ENCODE measurements at regions not wholly inside any gene's neighbourhood (a gene's known extent, or its start where the extent isn't known, plus 50 kb on each side); places are given as distances from the start of the nearest gene placed in this dataset.

DNA sequence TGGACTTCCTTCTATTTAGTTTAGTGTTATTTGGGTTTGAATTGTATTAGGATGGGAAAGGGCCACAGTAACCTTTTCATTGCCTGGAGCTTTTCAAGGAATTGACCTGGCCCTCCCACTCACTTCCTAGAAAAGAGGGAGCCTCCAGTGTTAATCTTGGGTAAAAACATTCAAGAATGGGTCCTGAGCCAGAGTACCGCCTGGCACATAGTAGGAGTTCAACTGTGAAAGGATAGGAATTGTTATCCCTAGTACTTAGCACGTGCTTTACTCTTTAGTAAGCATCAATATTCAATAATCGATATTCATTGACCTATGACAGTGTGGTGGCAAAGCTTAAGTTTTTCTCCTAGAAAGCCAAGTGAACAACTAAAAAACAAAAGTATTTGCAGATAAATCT lies 179.9 kb downstream of the IRS1 start:
- DNase-seq: no peak

DNA sequence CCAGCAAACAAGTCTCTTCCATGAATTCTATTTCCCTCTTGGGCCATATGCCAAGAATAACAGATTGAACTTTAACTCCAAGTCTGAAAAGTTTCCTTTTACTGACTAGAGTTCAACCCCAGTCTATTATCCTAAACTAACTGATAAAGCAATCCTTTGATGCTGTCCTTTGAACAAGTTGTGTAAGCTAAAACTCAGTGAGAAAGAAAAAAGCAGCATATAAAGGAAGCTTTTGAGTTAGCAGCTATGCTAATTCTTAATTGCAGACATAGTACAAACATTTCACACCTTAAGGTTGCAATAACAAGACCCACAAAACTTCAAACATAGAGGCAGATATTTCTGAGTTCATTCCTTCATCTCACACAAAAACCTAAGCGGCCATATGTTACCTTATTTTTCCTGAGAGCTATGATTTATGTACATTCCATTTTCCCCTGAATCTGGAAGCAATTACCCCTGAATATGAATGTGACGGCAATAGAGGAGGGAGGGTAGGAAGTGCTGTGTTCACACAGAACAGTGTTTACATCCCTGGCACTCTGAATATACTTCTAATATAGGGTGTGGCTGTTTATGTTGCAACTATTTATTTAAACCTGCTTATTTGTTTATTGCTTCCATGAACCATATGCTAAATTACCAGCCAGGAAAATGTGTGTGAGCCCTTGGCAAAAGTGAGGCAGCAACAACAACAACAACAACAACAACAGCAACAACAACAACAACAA lies 180.6 kb downstream of the IRS1 start:
- DNase-seq: no peak

- DNase-seq: no peak
These were observed 181.1 kb downstream of the IRS1 start for GRCh38 chr2:226618544-226618874.

GRCh38 chr2:226615891-226616290 lies 183.7 kb downstream of the IRS1 start:
- DNase-seq: no peak

DNA sequence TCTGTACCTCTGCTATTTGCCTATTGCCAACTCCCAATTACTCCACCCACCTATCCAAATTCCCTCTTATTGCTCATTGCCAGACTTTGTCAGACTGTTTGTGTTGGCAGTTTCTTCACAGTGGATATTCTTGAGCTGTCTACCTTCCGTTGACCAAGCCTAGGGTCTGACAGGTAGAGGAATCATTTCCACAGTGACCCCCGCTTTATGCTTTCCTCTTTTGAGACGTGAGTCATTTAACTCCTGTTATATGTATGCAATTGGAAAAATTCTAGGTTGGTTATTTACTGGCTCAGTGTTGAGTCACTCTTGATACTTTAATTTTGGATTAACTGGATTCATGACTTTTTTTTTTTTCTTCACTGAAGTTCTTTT lies 187.7 kb downstream of the IRS1 start:
- DNase-seq: no peak

DNA sequence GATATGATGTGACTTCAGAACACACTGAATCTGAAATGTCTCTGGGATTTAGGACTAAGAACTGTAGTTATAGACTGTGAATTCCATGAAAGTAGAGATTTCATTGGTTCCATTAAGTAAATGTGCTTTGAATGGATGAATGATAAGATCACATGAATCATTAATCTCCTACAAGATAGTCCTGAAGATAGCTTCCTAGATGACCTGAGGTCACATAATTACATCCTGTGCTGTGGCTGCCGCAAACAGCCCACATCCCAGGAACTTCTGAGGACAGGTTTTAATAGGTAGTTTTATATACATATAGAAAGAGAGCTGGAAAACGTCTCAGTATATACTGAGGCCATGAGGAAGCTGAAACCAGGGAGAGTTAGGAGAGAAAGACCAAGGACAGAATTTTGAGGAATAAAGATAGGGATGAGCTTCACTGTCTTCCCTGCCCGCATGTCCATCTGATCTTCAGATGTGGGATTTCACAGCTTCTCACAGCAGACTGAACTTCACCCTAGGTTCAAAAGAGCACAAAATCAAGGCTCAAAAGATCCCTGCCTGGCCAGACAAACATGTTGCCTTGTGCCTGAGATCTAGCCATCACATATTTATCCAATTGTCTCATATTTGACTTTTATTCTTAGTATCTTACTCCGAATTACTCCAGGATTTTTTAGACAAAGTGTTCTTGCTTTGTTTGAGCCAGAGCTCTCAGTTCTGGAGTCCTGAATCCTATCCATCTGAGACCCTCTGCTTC lies 188.2 kb downstream of the IRS1 start:
- no peak for DNase-seq

- no peak for DNase-seq
These were observed 190.3 kb downstream of the IRS1 start for GRCh38 chr2:226609366-226609765.

- no peak for DNase-seq
These were observed 191.2 kb downstream of the IRS1 start for GRCh38 chr2:226608451-226608850.

DNA sequence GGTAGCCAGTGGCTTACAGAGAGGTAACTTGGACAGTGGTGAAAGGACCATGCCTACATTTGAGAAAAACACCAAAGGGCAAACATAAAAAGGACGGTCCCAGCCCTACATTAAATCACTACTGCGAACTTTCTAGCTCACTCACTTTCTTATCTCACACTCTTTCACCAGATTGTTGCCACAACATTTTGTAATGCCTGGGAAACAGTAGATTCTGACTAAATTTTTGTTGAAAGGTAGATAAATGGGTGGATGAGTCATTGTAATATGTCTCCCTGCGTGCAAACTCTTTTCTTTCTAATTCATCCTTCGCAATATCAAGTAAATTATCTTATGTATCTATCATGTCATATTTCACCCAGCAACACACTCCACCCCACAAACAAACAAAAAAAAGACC lies 192.2 kb downstream of the IRS1 start:
- DNase-seq: no peak

DNA sequence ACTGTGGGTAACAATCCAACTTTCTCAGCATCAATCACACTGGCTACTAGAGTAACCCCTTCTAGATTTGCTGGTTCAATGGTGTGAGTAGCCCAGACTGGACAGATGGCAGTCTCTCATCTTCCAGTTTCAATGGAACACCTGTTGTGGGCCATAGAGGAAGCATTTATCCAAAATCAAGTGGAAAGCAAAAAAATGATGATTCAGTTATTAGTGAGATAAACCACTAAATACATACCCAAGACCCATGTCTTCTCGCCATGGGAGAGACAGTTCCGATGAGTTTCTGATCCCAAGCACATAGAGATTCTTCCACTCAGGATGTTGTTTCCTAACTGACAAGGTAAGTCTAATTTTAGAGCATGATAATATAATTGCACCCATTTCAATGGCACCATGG lies 194.0 kb downstream of the IRS1 start:
- no peak for DNase-seq

DNA sequence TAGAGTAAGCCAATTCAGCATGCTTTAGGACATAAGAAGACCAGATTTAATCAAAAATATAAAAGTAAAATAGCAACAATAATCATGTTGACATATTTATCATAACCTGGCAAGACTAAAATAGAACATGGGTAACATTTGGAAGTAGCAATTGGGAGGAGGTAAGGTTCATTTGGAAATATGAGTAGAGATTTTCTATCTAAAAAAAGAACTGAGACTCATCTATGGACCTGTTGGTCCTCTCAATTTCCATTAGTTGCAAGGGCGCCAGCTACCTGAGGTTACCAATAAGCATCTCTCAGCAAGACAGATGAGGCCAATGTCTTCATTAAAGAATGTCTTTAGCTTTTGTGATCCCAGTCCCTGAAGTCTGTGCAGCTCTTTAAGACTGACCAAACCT lies 196.0 kb downstream of the IRS1 start:
- no peak for DNase-seq

DNA sequence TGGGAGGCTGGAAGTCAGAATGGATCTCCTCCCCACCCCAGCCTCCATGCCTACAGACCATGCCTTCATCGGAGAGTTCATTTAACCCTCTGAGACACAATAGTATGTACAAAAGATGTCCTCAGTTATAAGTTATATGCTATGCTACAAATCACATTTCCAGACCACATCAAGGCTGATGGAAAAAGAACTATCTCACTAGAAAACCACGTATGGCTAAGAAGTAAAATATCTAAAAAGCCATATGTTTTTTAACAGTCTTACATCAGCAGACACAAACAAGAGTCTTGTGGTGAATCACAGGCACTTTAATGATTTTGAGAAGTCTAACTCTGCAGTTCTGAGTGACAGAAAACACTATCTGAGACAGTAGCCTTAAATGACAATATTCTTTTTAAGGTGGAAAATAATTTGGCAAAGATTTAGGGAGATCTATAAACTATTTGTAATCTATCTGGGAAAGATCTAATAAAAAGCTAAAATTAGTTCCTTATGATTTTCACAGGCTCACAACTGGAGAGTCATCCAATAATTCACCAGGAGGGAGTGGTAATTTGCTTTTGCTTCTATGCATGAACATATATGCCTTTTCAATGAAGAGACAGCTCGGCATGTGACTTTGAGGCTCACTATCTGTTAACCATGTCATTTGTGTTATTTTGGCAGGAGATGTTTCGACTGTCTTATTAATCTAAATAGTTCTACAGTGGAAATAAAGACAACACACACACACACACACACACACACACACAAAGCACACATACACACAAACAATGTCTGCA lies 197.5 kb downstream of the IRS1 start:
- no peak for DNase-seq

GRCh38 chr2:226600802-226601201 lies 198.8 kb downstream of the IRS1 start:
- no peak for DNase-seq

DNA sequence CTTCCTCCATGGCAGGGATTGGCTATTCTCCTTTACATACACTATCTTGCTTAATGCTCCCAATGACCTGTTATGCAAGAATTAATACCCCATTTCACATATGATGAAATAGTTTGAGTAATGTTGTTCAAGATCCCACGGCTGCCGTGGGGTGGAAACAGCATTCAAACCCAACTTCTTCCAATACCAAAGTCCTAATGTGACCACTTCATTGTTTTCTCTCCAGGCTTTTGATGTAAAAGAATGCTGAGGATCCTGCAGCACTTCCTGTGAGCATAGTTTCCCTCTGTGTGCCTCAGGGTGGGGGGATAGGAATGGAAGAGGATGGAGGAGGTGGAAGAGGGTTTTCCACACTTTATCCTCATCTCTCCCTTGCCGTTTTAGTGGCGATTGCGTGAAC lies 199.4 kb downstream of the IRS1 start:
- no peak for DNase-seq

DNA sequence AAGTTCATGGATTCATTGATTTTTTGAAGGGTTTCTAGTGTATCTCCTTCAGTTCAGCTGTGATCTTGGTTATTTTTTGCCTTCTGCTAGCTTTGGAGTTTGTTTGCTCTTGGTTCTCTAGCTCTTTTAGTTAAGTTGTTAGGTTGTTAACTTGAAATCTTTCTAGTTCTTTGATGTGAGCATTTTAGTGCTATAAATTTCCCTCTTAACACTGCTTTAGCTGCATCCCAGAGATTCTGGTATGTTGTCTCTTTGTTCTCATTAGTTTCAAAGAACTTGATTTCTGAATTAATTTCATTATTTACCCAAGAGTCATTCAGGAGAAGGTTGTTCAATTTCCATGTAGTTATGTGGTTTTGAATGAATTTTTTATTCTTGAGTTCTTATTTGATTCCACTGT lies 210.6 kb downstream of the IRS1 start:
- no peak for DNase-seq

DNA sequence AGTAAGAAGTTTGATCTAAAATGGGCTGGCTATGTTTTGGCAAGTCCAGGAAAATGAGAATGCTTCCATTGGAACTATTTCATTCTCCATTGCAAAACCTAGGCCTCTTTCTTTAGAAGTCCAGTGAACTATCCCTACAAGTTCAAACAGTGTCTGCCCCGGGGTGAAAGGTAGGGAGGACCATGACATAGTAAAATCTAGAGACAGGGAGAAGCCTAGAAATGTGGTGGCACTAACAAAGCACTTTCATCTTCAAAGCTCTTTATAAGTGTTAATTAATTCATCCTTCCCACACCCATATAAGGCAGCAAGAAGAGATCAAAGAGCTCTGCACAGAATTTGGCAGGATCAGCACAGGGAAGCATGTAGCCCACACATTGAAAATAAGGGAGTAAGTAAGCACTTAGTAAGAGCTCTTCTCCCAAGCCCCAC lies 214.5 kb downstream of the IRS1 start:
- no peak for DNase-seq

DNA sequence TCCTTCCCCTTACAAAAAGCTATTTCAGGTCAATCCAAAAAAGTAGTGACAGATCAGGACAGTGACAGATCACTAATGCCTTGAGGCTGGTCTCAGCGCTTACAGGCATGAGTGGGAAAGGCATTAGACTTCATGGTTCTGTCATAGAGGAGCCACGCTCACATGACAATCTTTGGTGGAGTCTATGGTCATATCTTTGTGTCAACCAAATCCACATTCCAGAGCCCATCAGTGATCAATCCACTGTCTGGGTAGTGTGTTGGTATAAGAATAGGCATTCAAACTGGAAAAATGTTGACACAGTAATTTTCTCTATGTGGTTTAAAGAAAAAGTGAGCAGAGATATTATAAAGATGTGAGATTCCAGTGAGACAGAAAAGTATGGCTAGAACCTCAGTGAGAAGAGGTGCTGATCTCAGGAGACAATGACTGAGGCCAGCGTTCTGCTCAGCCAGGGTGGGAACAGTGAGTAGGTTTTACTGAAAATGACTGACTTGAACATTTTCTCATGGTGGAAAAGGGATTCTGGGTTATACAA lies 215.0 kb downstream of the IRS1 start:
- no peak for DNase-seq

DNA sequence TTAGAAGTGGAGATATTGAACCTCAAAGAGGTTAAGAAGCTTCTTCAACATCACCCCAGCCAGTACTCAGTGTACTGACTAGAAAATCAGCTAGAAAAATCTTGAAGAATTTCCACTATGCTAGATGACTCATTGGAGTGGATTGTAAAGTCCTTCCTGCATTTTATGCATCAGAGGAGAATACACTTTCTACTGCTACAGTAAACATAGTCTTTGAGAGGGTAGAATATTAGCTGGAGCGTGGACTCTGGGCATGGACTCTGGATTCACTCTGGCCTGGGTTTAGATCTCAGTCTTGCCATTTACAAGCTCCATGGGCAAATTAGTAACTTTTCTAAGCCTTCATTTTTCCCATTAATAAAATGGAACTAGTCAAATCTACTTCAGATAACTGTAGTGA lies 215.9 kb downstream of the IRS1 start:
- DNase-seq: no peak

DNA sequence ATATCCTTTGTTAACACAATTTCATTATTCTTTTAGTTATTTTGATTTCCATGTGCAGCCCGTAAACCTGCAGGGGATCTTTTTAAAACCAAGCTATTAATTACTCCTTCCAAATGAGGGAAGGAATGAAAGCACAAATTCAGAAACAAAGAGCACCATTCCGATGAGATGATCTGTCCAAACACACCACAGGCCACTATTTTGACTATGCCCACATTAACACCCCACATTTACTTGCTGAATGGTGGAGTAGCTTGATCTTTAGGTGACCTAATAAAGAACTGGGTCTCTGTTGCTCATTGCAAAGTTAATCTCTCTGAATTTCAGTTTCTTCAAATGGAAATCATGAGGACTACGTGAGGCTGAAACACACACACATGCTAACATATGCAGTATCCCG lies 218.0 kb downstream of the IRS1 start:
- DNase-seq: no peak

- no peak for DNase-seq
These were observed 218.6 kb downstream of the IRS1 start for GRCh38 chr2:226581004-226581403.

DNA sequence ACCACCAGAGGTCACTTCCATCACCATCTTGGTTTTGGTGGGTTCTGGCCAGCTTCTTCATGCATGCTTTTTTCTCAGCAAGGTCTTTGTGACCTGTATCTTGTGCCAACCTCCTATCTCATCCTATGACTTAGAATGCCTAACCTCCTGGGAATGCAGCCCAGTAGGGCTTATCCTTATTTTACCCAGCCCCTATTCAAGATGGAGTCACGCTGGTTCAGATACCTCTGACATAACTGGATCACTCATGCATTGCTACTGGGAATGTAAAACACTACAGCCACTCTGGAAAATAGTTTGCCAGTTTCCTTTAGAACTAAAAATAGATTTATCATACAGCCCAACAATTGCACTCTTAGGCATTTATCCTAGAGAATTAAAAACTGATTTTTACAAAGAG lies 219.2 kb downstream of the IRS1 start:
- DNase-seq: no peak

DNA sequence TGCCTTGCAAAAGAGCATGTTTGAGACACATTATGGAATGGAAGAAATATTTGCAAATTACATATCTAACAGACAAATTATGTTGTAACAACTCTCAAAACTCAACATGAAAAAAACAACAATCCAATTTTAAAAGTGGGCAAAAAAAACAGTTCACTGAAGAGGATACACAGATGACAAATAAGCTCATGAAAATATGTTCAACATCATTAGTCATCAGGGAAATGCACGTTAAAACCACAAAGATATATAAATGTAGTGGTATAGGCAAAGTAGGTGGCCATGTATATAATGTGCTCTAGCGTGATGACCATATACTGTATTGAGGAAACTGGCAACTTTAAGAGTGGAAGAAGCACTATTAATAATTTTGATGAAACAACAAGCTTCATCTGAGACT lies 220.1 kb downstream of the IRS1 start:
- no peak for DNase-seq

DNA sequence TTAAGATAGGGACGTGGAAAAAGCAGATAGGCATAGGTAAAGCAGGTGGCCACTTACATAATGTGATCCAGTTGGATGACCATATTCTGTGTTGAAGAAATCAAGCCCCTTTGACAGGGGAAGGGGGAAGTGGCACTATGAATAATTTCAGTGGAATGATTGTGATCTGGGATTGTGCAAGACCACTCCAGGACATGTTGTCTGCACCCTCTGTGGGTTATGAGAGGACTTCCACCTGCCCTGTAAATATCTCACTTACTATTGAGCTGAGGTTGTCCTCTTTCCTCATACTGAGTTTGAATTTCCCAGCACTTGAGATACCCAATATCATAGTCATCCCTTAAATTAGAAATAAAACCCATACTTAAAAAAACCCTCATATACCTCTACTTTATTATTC lies 220.7 kb downstream of the IRS1 start:
- no peak for DNase-seq

DNA sequence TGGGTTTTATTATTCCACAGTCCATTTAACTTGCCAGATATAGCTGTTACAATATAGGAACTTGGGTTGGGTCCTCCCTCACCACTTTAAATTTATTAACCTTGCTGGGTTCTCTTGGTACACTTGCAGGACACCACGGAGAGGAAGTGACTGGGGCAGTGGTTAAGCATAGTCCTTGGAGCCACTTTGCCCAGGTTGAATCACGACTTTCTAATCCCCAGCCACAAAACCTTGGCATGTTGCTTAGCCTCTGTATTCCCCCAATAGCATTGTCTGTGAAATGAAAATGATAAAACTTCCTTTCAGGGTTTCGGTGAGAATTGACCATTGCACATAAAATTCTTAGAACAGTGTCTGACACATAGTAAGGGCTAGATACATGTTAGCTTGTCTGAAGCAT lies 221.2 kb downstream of the IRS1 start:
- DNase-seq: no peak
